ENCODE measurements at regions not wholly inside any gene's neighbourhood (a gene's known extent, or its start where the extent isn't known, plus 50 kb on each side); places are given as distances from the start of the nearest gene placed in this dataset.

DNA sequence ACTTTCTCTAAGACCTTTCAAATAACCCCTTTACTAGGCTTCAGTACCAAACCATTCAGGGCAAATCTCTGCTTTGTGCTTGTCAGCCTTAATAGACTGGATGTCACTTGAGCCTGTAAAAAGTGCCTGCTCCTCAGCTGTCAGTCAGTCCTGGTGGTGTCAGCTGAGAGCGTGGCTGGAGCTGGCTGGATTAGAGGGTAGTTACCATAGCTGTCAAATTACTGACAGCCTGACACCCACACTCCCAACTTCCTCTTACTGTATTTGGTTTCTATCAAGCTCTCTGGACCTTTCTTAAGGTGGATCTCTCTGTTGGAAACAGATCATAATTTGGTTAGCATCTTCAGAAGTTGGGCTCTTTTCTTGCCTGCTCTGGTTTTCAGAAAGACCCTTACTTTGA, 371.4 kb upstream of the ATP5MC3 start (continued):
- TF ChIP-seq, protein P1, sequence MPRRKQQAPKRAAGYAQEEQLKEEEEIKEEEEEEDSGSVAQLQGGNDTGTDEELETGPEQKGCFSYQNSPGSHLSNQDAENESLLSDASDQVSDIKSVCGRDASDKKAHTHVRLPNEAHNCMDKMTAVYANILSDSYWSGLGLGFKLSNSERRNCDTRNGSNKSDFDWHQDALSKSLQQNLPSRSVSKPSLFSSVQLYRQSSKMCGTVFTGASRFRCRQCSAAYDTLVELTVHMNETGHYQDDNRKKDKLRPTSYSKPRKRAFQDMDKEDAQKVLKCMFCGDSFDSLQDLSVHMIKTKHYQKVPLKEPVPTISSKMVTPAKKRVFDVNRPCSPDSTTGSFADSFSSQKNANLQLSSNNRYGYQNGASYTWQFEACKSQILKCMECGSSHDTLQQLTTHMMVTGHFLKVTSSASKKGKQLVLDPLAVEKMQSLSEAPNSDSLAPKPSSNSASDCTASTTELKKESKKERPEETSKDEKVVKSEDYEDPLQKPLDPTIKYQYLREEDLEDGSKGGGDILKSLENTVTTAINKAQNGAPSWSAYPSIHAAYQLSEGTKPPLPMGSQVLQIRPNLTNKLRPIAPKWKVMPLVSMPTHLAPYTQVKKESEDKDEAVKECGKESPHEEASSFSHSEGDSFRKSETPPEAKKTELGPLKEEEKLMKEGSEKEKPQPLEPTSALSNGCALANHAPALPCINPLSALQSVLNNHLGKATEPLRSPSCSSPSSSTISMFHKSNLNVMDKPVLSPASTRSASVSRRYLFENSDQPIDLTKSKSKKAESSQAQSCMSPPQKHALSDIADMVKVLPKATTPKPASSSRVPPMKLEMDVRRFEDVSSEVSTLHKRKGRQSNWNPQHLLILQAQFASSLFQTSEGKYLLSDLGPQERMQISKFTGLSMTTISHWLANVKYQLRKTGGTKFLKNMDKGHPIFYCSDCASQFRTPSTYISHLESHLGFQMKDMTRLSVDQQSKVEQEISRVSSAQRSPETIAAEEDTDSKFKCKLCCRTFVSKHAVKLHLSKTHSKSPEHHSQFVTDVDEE (CRISPR knock-in tag; IDR thresholded peaks at IDR 0.05), result no peak
- TF ChIP-seq ESRRG (CRISPR knock-in tag; IDR thresholded peaks at IDR 0.05), result no peak

DNA sequence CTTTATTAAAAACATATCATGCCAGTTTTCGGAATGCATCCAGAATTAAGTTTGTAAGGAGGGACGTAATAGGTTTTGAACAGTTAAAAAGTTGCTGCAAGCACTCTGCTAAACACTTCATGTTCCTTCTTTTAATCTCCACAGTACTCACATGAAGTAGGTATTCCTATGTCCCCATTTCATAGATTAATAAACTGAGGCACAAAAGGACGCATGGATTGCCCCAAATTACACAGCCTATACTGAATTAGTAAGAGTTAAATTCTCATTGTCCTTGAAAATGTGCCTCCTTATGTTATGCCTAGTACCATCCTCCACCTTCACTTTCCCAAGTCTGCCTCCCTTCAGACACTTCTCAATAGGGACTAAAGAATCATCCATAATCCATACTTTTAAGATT, 358.9 kb upstream of the ATP5MC3 start:
- TF ChIP-seq, protein P2, sequence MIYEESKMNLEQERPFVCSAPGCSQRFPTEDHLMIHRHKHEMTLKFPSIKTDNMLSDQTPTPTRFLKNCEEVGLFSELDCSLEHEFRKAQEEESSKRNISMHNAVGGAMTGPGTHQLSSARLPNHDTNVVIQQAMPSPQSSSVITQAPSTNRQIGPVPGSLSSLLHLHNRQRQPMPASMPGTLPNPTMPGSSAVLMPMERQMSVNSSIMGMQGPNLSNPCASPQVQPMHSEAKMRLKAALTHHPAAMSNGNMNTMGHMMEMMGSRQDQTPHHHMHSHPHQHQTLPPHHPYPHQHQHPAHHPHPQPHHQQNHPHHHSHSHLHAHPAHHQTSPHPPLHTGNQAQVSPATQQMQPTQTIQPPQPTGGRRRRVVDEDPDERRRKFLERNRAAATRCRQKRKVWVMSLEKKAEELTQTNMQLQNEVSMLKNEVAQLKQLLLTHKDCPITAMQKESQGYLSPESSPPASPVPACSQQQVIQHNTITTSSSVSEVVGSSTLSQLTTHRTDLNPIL (CRISPR knock-in tag; IDR thresholded peaks at IDR 0.05; ENCODE audit: low read depth), result no peak
- TF ChIP-seq ARNTL (CRISPR knock-in tag; IDR thresholded peaks at IDR 0.05; ENCODE audit: borderline replicate concordance, low read depth) (no peak), ZNF70 (CRISPR knock-in tag; IDR thresholded peaks at IDR 0.05) (no peak), RARB (CRISPR knock-in tag; IDR thresholded peaks at IDR 0.05) (no peak), ZFP3 (CRISPR knock-in tag; IDR thresholded peaks at IDR 0.05) (no peak), CSDC2 (CRISPR knock-in tag; IDR thresholded peaks at IDR 0.05) (no peak), ZNF565 (CRISPR knock-in tag; conservative IDR thresholded peaks at IDR 0.05; ENCODE audit: low read depth) (no peak), TCF4 (CRISPR knock-in tag; IDR thresholded peaks at IDR 0.05; ENCODE audit: borderline replicate concordance) (no peak), ESRRG (CRISPR knock-in tag; IDR thresholded peaks at IDR 0.05) (no peak), OSR1 (CRISPR knock-in tag; IDR thresholded peaks at IDR 0.05) (no peak), ZC3H10 (CRISPR knock-in tag; IDR thresholded peaks at IDR 0.05) (no peak)
- TF ChIP-seq, protein P3, sequence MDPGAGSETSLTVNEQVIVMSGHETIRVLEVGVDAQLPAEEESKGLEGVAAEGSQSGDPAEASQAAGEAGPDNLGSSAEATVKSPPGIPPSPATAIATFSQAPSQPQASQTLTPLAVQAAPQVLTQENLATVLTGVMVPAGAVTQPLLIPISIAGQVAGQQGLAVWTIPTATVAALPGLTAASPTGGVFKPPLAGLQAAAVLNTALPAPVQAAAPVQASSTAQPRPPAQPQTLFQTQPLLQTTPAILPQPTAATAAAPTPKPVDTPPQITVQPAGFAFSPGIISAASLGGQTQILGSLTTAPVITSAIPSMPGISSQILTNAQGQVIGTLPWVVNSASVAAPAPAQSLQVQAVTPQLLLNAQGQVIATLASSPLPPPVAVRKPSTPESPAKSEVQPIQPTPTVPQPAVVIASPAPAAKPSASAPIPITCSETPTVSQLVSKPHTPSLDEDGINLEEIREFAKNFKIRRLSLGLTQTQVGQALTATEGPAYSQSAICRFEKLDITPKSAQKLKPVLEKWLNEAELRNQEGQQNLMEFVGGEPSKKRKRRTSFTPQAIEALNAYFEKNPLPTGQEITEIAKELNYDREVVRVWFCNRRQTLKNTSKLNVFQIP (CRISPR knock-in tag; IDR thresholded peaks at IDR 0.05; ENCODE audit: borderline replicate concordance, low read depth), result no peak
- TF ChIP-seq, protein P1 (CRISPR knock-in tag; IDR thresholded peaks at IDR 0.05), result no peak
- TF ChIP-seq, protein P4, sequence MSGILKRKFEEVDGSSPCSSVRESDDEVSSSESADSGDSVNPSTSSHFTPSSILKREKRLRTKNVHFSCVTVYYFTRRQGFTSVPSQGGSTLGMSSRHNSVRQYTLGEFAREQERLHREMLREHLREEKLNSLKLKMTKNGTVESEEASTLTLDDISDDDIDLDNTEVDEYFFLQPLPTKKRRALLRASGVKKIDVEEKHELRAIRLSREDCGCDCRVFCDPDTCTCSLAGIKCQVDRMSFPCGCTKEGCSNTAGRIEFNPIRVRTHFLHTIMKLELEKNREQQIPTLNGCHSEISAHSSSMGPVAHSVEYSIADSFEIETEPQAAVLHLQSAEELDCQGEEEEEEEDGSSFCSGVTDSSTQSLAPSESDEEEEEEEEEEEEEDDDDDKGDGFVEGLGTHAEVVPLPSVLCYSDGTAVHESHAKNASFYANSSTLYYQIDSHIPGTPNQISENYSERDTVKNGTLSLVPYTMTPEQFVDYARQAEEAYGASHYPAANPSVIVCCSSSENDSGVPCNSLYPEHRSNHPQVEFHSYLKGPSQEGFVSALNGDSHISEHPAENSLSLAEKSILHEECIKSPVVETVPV (CRISPR knock-in tag; IDR thresholded peaks at IDR 0.05), result no peak
- no peak for ATAC-seq

DNA sequence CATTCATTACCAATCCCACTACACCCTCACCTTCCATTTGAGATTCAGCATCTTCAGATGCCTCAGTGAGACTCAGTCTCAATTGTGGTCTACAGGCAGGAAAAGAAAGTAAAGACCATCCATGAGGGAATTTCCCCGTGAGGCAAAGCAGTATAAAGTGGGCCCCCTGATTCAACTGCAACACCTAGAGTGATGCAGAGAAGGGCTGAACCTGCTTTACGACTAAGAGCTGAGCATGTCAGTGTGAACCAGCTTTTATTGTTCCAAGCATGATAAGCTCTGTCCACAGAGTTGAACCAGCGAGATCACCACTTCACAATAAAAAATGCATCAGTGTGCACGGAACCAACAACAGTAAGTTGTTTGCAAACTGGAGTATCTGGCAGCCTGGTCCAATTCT, 357.6 kb upstream of the ATP5MC3 start:
- no peak for ATAC-seq
- TF ChIP-seq ESRRG (CRISPR knock-in tag; IDR thresholded peaks at IDR 0.05) (no peak), CSDC2 (CRISPR knock-in tag; IDR thresholded peaks at IDR 0.05) (no peak), ZNF565 (CRISPR knock-in tag; conservative IDR thresholded peaks at IDR 0.05; ENCODE audit: low read depth) (no peak), ZFP30 (CRISPR knock-in tag; IDR thresholded peaks at IDR 0.05) (no peak), ZFP3 (CRISPR knock-in tag; IDR thresholded peaks at IDR 0.05) (no peak), TOX (CRISPR knock-in tag; IDR thresholded peaks at IDR 0.05; ENCODE audit: borderline replicate concordance) (no peak), ARNTL (CRISPR knock-in tag; IDR thresholded peaks at IDR 0.05; ENCODE audit: borderline replicate concordance, low read depth) (no peak), ISL1 (CRISPR knock-in tag; IDR thresholded peaks at IDR 0.05) (no peak), ZC3H10 (CRISPR knock-in tag; IDR thresholded peaks at IDR 0.05) (no peak), ZNF70 (CRISPR knock-in tag; IDR thresholded peaks at IDR 0.05) (no peak), GLIS3 (CRISPR knock-in tag; IDR thresholded peaks at IDR 0.05) (no peak)
- TF ChIP-seq, protein P1 (CRISPR knock-in tag; IDR thresholded peaks at IDR 0.05), result no peak
- TF ChIP-seq, protein P2 (CRISPR knock-in tag; IDR thresholded peaks at IDR 0.05; ENCODE audit: low read depth), result no peak
- TF ChIP-seq, protein P4 (CRISPR knock-in tag; IDR thresholded peaks at IDR 0.05), result no peak
